GM12878 (cell line): ENCODE measurements at regions not wholly inside any gene's neighbourhood (a gene's known extent, or its start where the extent isn't known, plus 50 kb on each side); places are given as distances from the start of the nearest gene placed in this dataset.

ENCODE experiments used
- ATAC-seq: fragments of 200-7000 bp; cut with Tn5 transposase; 3 replicates; pipeline ENCODE4 v1.9.1; 2020; ENCODE audit warnings: mild to moderate bottlenecking, moderate library complexity
- BruUV-seq: library from RNA; stranded (reverse); fragments of 400-500 nt; replicated peaks from 2 replicates; lab custom pipeline; 2021; lab: Mats Ljungman, UMichigan
- CTCF ChIA-PET: fragments of 300-600 bp; sonication (Branson Sonifier 250); formaldehyde crosslinking; extraction: SDS; loops from one replicate; lab custom pipeline; 2021; ENCODE audit warnings: inconsistent platforms; lab: Yijun Ruan, JAX
- POLR2A ChIA-PET: fragments of 350-600 bp; formaldehyde crosslinking; extraction: SDS; loops from one replicate; lab custom pipeline; 2021; ENCODE audit warnings: inconsistent platforms; lab: Charles Lee
- RAD21 ChIA-PET: fragments of 300-600 bp; sonication (Branson Sonifier 250); formaldehyde crosslinking; loops from one replicate; lab custom pipeline; 2023; ENCODE audit warnings: antibody characterized with exemption; ENCODE audit not compliant: unreplicated experiment; lab: Charles Lee
- SMC1A ChIA-PET: fragments of 300-600 bp; sonication (Branson Sonifier 250); formaldehyde crosslinking; loops from one replicate; lab custom pipeline; 2023; ENCODE audit not compliant: unreplicated experiment, uncharacterized antibody; lab: Charles Lee
- DNase-seq: peaks from one replicate; pipeline ENCODE4 v3.0.0-alpha.2; 2011; ENCODE audit warnings: low read depth, low spot score
- FAIRE-seq: peaks from 3 replicates; lab custom pipeline; 2011; peaks lifted over from hg19 to GRCh38; lab: Jason Lieb, UNC
- H2AFZ ChIP-seq: 2 replicates; pipeline ENCODE4 v1.6.0; 2011; ENCODE audit warnings: low read depth, low read length, control low read depth; ENCODE audit not compliant: control insufficient read depth
- H3K27ac ChIP-seq: 2 replicates; pipeline ENCODE4 v1.5.1; 2011; ENCODE audit warnings: control low read depth; ENCODE audit not compliant: control insufficient read depth, insufficient read depth
- H3K27me3 ChIP-seq, 2 experiments: replicated peaks in 1 of 2; 2 replicates each; pipeline versions ENCODE4 v1.6.0 to v1.6.1; 2011; ENCODE audit warnings: low read length in 1 of 2; ENCODE audit not compliant: control insufficient read depth in 2 of 2, insufficient read depth in 2 of 2
- H3K36me3 ChIP-seq, 2 experiments: 2 replicates each; pipeline ENCODE4 v1.5.1; 2011; ENCODE audit warnings: low read length in 1 of 2; ENCODE audit not compliant: control insufficient read depth in 2 of 2, insufficient read depth in 2 of 2
- H3K4me1 ChIP-seq: 2 replicates; pipeline ENCODE4 v1.6.1; 2011; ENCODE audit warnings: mild to moderate bottlenecking, low read length, moderate library complexity, mixed read lengths; ENCODE audit not compliant: control insufficient read depth, insufficient read depth
- H3K4me2 ChIP-seq: 2 replicates; pipeline ENCODE4 v1.6.0; 2011; ENCODE audit warnings: control low read depth; ENCODE audit not compliant: control insufficient read depth, insufficient read depth
- H3K4me3 ChIP-seq: fragments of 200-600 bp; sonication (generic); 2 replicates; pipeline ENCODE4 v1.5.1; 2016
- H3K79me2 ChIP-seq: 2 replicates; pipeline ENCODE4 v1.6.0; 2011; ENCODE audit warnings: low read length; ENCODE audit not compliant: control insufficient read depth, insufficient read depth
- H3K9ac ChIP-seq: 2 replicates; pipeline ENCODE4 v1.8.0; 2011; ENCODE audit warnings: low read length, control low read depth, mixed read lengths; ENCODE audit not compliant: control insufficient read depth, insufficient read depth
- H3K9me3 ChIP-seq: replicated peaks from 3 replicates; pipeline ENCODE4 v1.5.1; 2011; ENCODE audit warnings: mild to moderate bottlenecking, low read length; ENCODE audit not compliant: control insufficient read depth, insufficient read depth
- H4K20me1 ChIP-seq: 2 replicates; pipeline ENCODE4 v1.6.0; 2011; ENCODE audit not compliant: control insufficient read depth, insufficient read depth
- ATF3 ChIP-seq: IDR thresholded peaks from 2 replicates; pipeline ENCODE4 v1.6.1; 2011; ENCODE audit warnings: low read depth, mild to moderate bottlenecking, low read length, moderate library complexity, borderline replicate concordance; ENCODE audit errors: extremely low read depth
- BHLHE40 ChIP-seq, 2 experiments: fragments of 450-650 bp in 1 of 2; IDR thresholded peaks; 2 replicates each; pipeline ENCODE4 v1.6.1; 2011 to 2017; ENCODE audit warnings: low read depth in 2 of 2, borderline replicate concordance in 1 of 2, improper control_type of control experiment in 1 of 2, low read length in 1 of 2, mild to moderate bottlenecking in 1 of 2
- CBX5 ChIP-seq: sonication (generic); IDR thresholded peaks from 2 replicates; pipeline ENCODE4 v1.6.1; 2016; ENCODE audit warnings: low read depth, moderate library complexity, mild to moderate bottlenecking, inconsistent platforms
- IKZF2 ChIP-seq, 2 experiments: fragments of 450-650 bp; IDR thresholded peaks; 2 replicates each; pipeline ENCODE4 v1.6.1; 2017; ENCODE audit warnings: mild to moderate bottlenecking in 2 of 2, moderate library complexity in 2 of 2
- JUNB ChIP-seq: IDR thresholded peaks from 2 replicates; pipeline ENCODE4 v1.6.1; 2016; ENCODE audit warnings: antibody characterized with exemption, mild to moderate bottlenecking
- MEF2A ChIP-seq: IDR thresholded peaks from 2 replicates; pipeline ENCODE4 v1.6.1; 2011; ENCODE audit warnings: low read depth, mild to moderate bottlenecking, low read length, moderate library complexity; ENCODE audit not compliant: insufficient read depth
- NFIC ChIP-seq: IDR thresholded peaks from 2 replicates; pipeline ENCODE4 v1.6.1; 2012; ENCODE audit warnings: low read depth, mild to moderate bottlenecking, inconsistent platforms, low read length, moderate library complexity
- NFYB ChIP-seq: IDR thresholded peaks from 2 replicates; pipeline ENCODE4 v1.6.1; 2011; ENCODE audit warnings: low read depth, mild to moderate bottlenecking, low read length, improper control_type of control experiment, moderate library complexity; ENCODE audit not compliant: insufficient read depth
- PAX8 ChIP-seq: fragments of 450-650 bp; IDR thresholded peaks from 2 replicates; pipeline ENCODE4 v1.6.1; 2017; ENCODE audit warnings: mild to moderate bottlenecking, moderate library complexity
- PRDM15 ChIP-seq: fragments of 450-650 bp; formaldehyde crosslinking; IDR thresholded peaks from 2 replicates; pipeline ENCODE4 v1.4.0; 2020; ENCODE audit warnings: mild to moderate bottlenecking, moderate library complexity
- RAD21 ChIP-seq: IDR thresholded peaks from 2 replicates; pipeline ENCODE4 v1.6.1; 2011; ENCODE audit warnings: mild to moderate bottlenecking, low read depth, low read length, moderate library complexity; ENCODE audit not compliant: insufficient read depth
- RBBP5 ChIP-seq: fragments of 200-600 bp; sonication (generic); conservative IDR thresholded peaks from 2 replicates; pipeline ENCODE4 v1.6.1; 2016
- SUZ12 ChIP-seq: fragments of 200-600 bp; sonication (generic); IDR thresholded peaks from one replicate; pipeline ENCODE4 v1.6.1; 2018; ENCODE audit warnings: antibody characterized with exemption, mild to moderate bottlenecking; ENCODE audit not compliant: unreplicated experiment
- TBL1XR1 ChIP-seq: IDR thresholded peaks from 2 replicates; pipeline ENCODE4 v1.6.1; 2012; ENCODE audit warnings: low read depth, low read length, improper control_type of control experiment
- WGBS: methylation state at CpG from one replicate; pipeline ENCODE4 v1.1.6; 2016; ENCODE audit warnings: low lambda C conversion rate; ENCODE audit not compliant: insufficient replicate concordance, insufficient coverage; ENCODE audit errors: missing lambda C conversion rate; 5-methylcytosine and 5-hydroxymethylcytosine counted together
- in situ Hi-C: fragments of 300-500 bp; cut with MboI; formaldehyde crosslinking; loops from 9 replicates; pipeline ENCODE4 v1.14.3; 2018; ENCODE audit warnings: mixed read lengths
- intact Hi-C: fragments of 100-400 bp; cut with micrococcal nuclease; formaldehyde crosslinking; loops from one replicate; pipeline ENCODE4 v1.14.2; 2022; ENCODE audit not compliant: unreplicated experiment
- TF ChIP-seq, protein P1 (sequence below): IDR thresholded peaks from 2 replicates; pipeline ENCODE4 v1.6.1; 2012; ENCODE audit warnings: low read depth, low read length, improper control_type of control experiment
- TF ChIP-seq, protein P2 (sequence below): fragments of 450-650 bp; IDR thresholded peaks from 2 replicates; pipeline ENCODE4 v1.6.1; 2017; ENCODE audit warnings: borderline replicate concordance

GRCh38 chr2:129901754-129902415 lies 77.6 kb upstream of the RAB6C start:
- Histone ChIP-seq H3K4me1 (no peaks in the 10 kb centered on the region), H3K9ac (no peak overlapping the region), H2AFZ (no peak overlapping the region), H3K9me3 (no peaks in the 10 kb centered on the region), H3K4me2 (no peak overlapping the region), H3K27ac (no peak overlapping the region), H3K27me3 (no peaks in the 10 kb centered on the region; a peak in 1 of 4 replicates), H4K20me1 (no peaks in the 10 kb centered on the region), H3K36me3 (no peaks in the 10 kb centered on the region), H3K79me2 (no peaks in the 10 kb centered on the region), H3K4me3 (no peak overlapping the region)
- in situ Hi-C loops (no loop called here), intact Hi-C loops (no loop called here)
- RAD21 ChIA-PET: no interaction called here
- CTCF ChIA-PET: no interaction called here
- SMC1A ChIA-PET: no interaction called here
- WGBS: 36% methylated on average over 3 of the region's 3 CpGs
- FAIRE-seq (no peak), ATAC-seq (no peak), DNase-seq (no peak)
- POLR2A ChIA-PET: no interaction called here
- no TSS peak for BruUV-seq
- no peak for TF ChIP-seq JUNB
- no peak for TF ChIP-seq ATF3
- TF ChIP-seq RBBP5: no peak
- TF ChIP-seq, protein P1, sequence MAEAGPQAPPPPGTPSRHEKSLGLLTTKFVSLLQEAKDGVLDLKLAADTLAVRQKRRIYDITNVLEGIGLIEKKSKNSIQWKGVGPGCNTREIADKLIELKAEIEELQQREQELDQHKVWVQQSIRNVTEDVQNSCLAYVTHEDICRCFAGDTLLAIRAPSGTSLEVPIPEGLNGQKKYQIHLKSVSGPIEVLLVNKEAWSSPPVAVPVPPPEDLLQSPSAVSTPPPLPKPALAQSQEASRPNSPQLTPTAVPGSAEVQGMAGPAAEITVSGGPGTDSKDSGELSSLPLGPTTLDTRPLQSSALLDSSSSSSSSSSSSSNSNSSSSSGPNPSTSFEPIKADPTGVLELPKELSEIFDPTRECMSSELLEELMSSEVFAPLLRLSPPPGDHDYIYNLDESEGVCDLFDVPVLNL: no peak
- no peak for TF ChIP-seq CBX5
- TF ChIP-seq PAX8: no peak
- TF ChIP-seq NFYB: no peak
- TF ChIP-seq RAD21: no peak
- TF ChIP-seq, protein P2, sequence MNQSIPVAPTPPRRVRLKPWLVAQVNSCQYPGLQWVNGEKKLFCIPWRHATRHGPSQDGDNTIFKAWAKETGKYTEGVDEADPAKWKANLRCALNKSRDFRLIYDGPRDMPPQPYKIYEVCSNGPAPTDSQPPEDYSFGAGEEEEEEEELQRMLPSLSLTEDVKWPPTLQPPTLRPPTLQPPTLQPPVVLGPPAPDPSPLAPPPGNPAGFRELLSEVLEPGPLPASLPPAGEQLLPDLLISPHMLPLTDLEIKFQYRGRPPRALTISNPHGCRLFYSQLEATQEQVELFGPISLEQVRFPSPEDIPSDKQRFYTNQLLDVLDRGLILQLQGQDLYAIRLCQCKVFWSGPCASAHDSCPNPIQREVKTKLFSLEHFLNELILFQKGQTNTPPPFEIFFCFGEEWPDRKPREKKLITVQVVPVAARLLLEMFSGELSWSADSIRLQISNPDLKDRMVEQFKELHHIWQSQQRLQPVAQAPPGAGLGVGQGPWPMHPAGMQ: no peak
- no peak for TF ChIP-seq IKZF2 (IDR thresholded peaks at IDR 0.05)
- TF ChIP-seq TBL1XR1: no peak
- TF ChIP-seq BHLHE40 (IDR thresholded peaks at IDR 0.05; ENCODE audit: borderline replicate concordance in 1 of 2, low read depth in 2 of 2, low read length in 1 of 2): no peak
- no peak for TF ChIP-seq MEF2A
- TF ChIP-seq PRDM15: no peak
- no peak for TF ChIP-seq SUZ12
- TF ChIP-seq NFIC: no peak
